ENCODE measurements at regions not wholly inside any gene's neighbourhood (a gene's known extent, or its start where the extent isn't known, plus 50 kb on each side); places are given as distances from the start of the nearest gene placed in this dataset.

DNA sequence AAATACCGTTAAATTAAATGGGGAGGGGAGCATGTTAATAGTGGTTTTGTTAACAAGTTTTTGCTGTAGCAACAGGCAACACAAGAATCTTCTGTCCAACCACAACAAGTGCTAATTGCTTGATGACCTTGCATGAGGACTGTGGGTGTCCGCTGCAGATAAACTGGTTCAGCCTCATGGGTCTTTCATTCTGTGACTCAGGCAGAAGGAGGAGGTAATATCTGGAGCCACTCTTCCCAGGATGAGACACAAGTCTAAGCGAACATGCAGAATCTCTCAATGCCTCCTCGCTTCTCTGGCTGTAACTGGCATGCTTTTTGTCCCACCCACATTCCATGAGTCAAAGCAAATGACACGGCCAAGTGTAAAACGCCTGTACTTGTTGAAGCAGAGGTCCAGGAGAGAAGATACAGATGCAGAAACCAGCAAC lies 56.6 kb upstream of the MYO16 start:
- TF ChIP-seq ZNF232 (CRISPR knock-in tag; IDR thresholded peaks at IDR 0.05): no peak
- TF ChIP-seq, protein P1, sequence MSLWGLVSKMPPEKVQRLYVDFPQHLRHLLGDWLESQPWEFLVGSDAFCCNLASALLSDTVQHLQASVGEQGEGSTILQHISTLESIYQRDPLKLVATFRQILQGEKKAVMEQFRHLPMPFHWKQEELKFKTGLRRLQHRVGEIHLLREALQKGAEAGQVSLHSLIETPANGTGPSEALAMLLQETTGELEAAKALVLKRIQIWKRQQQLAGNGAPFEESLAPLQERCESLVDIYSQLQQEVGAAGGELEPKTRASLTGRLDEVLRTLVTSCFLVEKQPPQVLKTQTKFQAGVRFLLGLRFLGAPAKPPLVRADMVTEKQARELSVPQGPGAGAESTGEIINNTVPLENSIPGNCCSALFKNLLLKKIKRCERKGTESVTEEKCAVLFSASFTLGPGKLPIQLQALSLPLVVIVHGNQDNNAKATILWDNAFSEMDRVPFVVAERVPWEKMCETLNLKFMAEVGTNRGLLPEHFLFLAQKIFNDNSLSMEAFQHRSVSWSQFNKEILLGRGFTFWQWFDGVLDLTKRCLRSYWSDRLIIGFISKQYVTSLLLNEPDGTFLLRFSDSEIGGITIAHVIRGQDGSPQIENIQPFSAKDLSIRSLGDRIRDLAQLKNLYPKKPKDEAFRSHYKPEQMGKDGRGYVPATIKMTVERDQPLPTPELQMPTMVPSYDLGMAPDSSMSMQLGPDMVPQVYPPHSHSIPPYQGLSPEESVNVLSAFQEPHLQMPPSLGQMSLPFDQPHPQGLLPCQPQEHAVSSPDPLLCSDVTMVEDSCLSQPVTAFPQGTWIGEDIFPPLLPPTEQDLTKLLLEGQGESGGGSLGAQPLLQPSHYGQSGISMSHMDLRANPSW (CRISPR knock-in tag; IDR thresholded peaks at IDR 0.05): no peak
- TF ChIP-seq SP2 (IDR thresholded peaks at IDR 0.05; ENCODE audit: extremely low read depth, low read depth, low read length, poor library complexity, severe bottlenecking): no peak
- no peak for TF ChIP-seq HNRNPH1 (optimal IDR thresholded peaks at IDR 0.05; ENCODE audit: low read depth, low read length)
- TF ChIP-seq, protein P2, sequence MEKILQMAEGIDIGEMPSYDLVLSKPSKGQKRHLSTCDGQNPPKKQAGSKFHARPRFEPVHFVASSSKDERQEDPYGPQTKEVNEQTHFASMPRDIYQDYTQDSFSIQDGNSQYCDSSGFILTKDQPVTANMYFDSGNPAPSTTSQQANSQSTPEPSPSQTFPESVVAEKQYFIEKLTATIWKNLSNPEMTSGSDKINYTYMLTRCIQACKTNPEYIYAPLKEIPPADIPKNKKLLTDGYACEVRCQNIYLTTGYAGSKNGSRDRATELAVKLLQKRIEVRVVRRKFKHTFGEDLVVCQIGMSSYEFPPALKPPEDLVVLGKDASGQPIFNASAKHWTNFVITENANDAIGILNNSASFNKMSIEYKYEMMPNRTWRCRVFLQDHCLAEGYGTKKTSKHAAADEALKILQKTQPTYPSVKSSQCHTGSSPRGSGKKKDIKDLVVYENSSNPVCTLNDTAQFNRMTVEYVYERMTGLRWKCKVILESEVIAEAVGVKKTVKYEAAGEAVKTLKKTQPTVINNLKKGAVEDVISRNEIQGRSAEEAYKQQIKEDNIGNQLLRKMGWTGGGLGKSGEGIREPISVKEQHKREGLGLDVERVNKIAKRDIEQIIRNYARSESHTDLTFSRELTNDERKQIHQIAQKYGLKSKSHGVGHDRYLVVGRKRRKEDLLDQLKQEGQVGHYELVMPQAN (IDR thresholded peaks at IDR 0.05; ENCODE audit: borderline replicate concordance): no peak
- TF ChIP-seq, protein P3, sequence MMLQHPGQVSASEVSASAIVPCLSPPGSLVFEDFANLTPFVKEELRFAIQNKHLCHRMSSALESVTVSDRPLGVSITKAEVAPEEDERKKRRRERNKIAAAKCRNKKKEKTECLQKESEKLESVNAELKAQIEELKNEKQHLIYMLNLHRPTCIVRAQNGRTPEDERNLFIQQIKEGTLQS (IDR thresholded peaks at IDR 0.05): no peak; the same call in 1 of the 2 replicates
- TF ChIP-seq, protein P3 (CRISPR knock-in tag; conservative IDR thresholded peaks at IDR 0.05): no peak
- no peak for TF ChIP-seq SAFB2 (IDR thresholded peaks at IDR 0.05; ENCODE audit: borderline replicate concordance, low read depth, low read length, severe bottlenecking)
- TF ChIP-seq SIN3A (IDR thresholded peaks at IDR 0.05; ENCODE audit: borderline replicate concordance in 2 of 2, control insufficient read depth in 1 of 2, low read depth in 2 of 2, low read length in 2 of 2): no peak

All from K562 (cell line).